CD8-positive, alpha-beta memory T cell (primary cell): ENCODE measurements at regions not wholly inside any gene's neighbourhood (a gene's known extent, or its start where the extent isn't known, plus 50 kb on each side); places are given as distances from the start of the nearest gene placed in this dataset.

ENCODE experiments used
- CTCF ChIA-PET: fragments of 350-600 bp; sonication (Branson Sonifier 250); formaldehyde crosslinking; loops from one replicate; lab custom pipeline; 2021; ENCODE audit warnings: antibody characterized with exemption; lab: Charles Lee
- POLR2A ChIA-PET: fragments of 350-600 bp; sonication (Branson Sonifier 250); formaldehyde crosslinking; loops from one replicate; lab custom pipeline; 2021; ENCODE audit warnings: antibody characterized with exemption; lab: Charles Lee
- DNase-seq, 5 donors: peaks; one replicate each; pipeline versions ENCODE4 v3.0.0 to v3.0.0-alpha.2; 2020 to 2022; ENCODE audit warnings: mixed read lengths in 1 of 5
- H3K27ac ChIP-seq: one replicate; pipeline ENCODE4 v1.7.0; 2013; ENCODE audit warnings: low read depth, mild to moderate bottlenecking, low read length, moderate library complexity
- H3K27me3 ChIP-seq: 2 replicates; pipeline ENCODE4 v1.7.0; 2013; ENCODE audit warnings: low read length, mild to moderate bottlenecking; ENCODE audit not compliant: insufficient read depth, poor library complexity, severe bottlenecking
- H3K36me3 ChIP-seq: 2 replicates; pipeline ENCODE4 v1.7.0; 2013; ENCODE audit warnings: mild to moderate bottlenecking, low read length, moderate library complexity; ENCODE audit not compliant: insufficient read depth
- H3K4me1 ChIP-seq: 2 replicates; pipeline ENCODE4 v1.7.0; 2013; ENCODE audit warnings: mild to moderate bottlenecking, low read length, moderate library complexity; ENCODE audit not compliant: insufficient read depth
- H3K4me3 ChIP-seq: 2 replicates; pipeline ENCODE4 v1.7.0; 2013; ENCODE audit warnings: mild to moderate bottlenecking, low read length
- H3K9me3 ChIP-seq: 2 replicates; pipeline ENCODE4 v1.7.0; 2013; ENCODE audit warnings: mild to moderate bottlenecking, low read length
- H3K27ac Mint-ChIP-seq, 8 donors: one replicate each; pipeline ENCODE4 v1.8.0; 2020 to 2021; ENCODE audit warnings: mixed read lengths in 8 of 8, mild to moderate bottlenecking in 6 of 8, inconsistent platforms in 3 of 8, moderate library complexity in 3 of 8
- H3K27me3 Mint-ChIP-seq, 2 donors: one replicate each; pipeline ENCODE4 v1.8.0; 2020 to 2021; ENCODE audit warnings: mixed read lengths in 2 of 2, mild to moderate bottlenecking in 1 of 2, moderate library complexity in 1 of 2
- H3K36me3 Mint-ChIP-seq, 3 donors: one replicate each; pipeline ENCODE4 v1.8.0; 2020 to 2021; ENCODE audit warnings: mixed read lengths in 3 of 3, inconsistent platforms in 1 of 3, mild to moderate bottlenecking in 1 of 3
- H3K4me1 Mint-ChIP-seq, 3 donors: one replicate each; pipeline ENCODE4 v1.8.0; 2020 to 2021; ENCODE audit warnings: mixed read lengths in 3 of 3, inconsistent platforms in 1 of 3, mild to moderate bottlenecking in 1 of 3
- H3K4me3 Mint-ChIP-seq, 7 donors: one replicate each; pipeline ENCODE4 v1.8.0; 2020 to 2021; ENCODE audit warnings: mixed read lengths in 7 of 7, mild to moderate bottlenecking in 6 of 7, moderate library complexity in 4 of 7, inconsistent platforms in 2 of 7
- H3K9me3 Mint-ChIP-seq, 5 donors: one replicate each; pipeline ENCODE4 v1.8.0; 2020 to 2022; ENCODE audit warnings: mixed read lengths in 5 of 5, mild to moderate bottlenecking in 3 of 5, moderate library complexity in 2 of 5, inconsistent platforms in 1 of 5

DNA sequence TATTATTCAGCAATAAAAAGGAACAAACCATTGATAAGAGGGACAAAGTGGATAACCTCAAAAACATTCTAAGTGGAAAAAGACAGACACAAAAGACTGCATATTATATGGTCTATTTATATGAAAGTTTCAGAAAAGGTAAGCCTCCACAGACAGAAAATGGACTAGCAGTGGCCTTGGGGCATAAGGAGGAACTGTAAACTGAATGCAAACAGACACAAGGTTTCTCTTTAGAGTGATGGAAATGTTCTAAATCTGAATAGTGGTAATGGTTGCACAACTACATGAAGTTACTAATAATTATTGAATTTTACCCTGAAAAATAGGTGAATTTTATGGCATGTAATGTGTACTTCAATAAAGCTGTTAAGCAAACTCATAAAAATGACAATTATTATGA is 286.3 kb upstream of the PAPPA start:
- Mint-ChIP-seq H3K4me1 (no peaks in the 10 kb centered on the region), H3K9me3 (peaks cover 0 to 10% (median 2%) of the 10 kb centered on the region in 5 donors), H3K36me3 (no peaks in the 10 kb centered on the region), H3K27me3 (no peaks in the 10 kb centered on the region), H3K4me3 (no peak overlapping the region), H3K27ac (no peak overlapping the region)
- CTCF ChIA-PET, result no interaction called here
- POLR2A ChIA-PET, result no interaction called here
- H3K27me3 ChIP-seq, result no peaks in the 10 kb centered on the region
- no peak for DNase-seq
- no peak overlapping the region for H3K27ac ChIP-seq
- no peaks in the 10 kb centered on the region for H3K36me3 ChIP-seq
- no peaks in the 10 kb centered on the region for H3K4me1 ChIP-seq
- no peaks in the 10 kb centered on the region for H3K9me3 ChIP-seq
- H3K4me3 ChIP-seq, result no peak overlapping the region

GRCh38 chr9:115877852-115878438 is 275.6 kb upstream of the PAPPA start:
- Histone ChIP-seq H3K4me3 (no peak overlapping the region), H3K4me1 (no peaks in the 10 kb centered on the region), H3K27ac (no peak overlapping the region), H3K27me3 (no peaks in the 10 kb centered on the region), H3K9me3 (no peaks in the 10 kb centered on the region), H3K36me3 (no peaks in the 10 kb centered on the region)
- H3K27ac Mint-ChIP-seq, result no peak overlapping the region
- ChIA-PET CTCF (no interaction called here), POLR2A (no interaction called here)
- peaks cover 0 to 18% (median 5%) of the 10 kb centered on the region in 5 donors for H3K9me3 Mint-ChIP-seq
- no peak overlapping the region for H3K4me3 Mint-ChIP-seq
- H3K27me3 Mint-ChIP-seq, result no peaks in the 10 kb centered on the region
- no peaks in the 10 kb centered on the region for H3K4me1 Mint-ChIP-seq
- H3K36me3 Mint-ChIP-seq, result no peaks in the 10 kb centered on the region
- no peak for DNase-seq

- no peaks in the 10 kb centered on the region for H3K9me3 ChIP-seq
- Mint-ChIP-seq H3K4me3 (no peak overlapping the region), H3K9me3 (peaks cover 0 to 13% (median 5%) of the 10 kb centered on the region in 5 donors), H3K4me1 (no peaks in the 10 kb centered on the region), H3K27me3 (no peaks in the 10 kb centered on the region), H3K27ac (no peak overlapping the region), H3K36me3 (no peaks in the 10 kb centered on the region)
- POLR2A ChIA-PET, result no interaction called here
- no peak for DNase-seq
- H3K4me3 ChIP-seq, result no peak overlapping the region
- no peaks in the 10 kb centered on the region for H3K4me1 ChIP-seq
- H3K36me3 ChIP-seq, result no peaks in the 10 kb centered on the region
- H3K27me3 ChIP-seq, result no peaks in the 10 kb centered on the region
- CTCF ChIA-PET, result no interaction called here
- H3K27ac ChIP-seq, result no peak overlapping the region
These were observed 274.1 kb upstream of the PAPPA start for GRCh38 chr9:115879451-115879850.

DNA sequence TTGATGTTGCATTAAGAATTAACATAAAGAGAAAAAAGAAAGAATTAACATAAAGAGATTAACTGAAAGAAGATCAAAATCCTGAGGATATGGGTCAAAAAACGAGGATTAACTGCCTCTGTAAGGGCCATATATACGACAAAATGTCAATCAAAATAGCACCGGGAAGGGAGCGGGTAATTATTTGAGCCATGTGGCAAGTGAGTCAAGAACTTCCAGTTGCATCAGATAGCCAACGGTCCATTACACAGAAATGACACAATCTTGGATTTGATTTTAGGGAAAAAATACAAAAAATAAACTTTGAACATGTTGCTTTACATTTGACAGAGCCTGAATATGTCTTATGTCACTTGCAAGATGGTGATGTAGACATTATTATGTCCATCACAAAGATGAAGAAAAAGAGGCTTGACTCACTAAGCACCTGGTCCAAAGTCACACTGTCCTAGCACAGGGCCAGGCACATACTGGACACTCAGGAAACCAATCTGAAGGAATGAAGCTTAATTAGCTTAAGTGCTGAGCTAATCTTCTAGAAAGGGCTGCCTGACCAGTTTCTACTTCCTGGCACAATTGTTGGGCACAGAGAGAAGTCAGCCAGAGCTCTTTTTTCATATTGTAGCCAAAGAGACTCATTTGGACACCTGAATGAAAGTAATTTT is 273.2 kb upstream of the PAPPA start:
- DNase-seq, result no peak
- Histone ChIP-seq H3K27me3 (no peaks in the 10 kb centered on the region), H3K4me1 (no peaks in the 10 kb centered on the region), H3K27ac (no peak overlapping the region), H3K4me3 (no peak overlapping the region), H3K36me3 (no peaks in the 10 kb centered on the region), H3K9me3 (no peaks in the 10 kb centered on the region)
- Mint-ChIP-seq H3K4me1 (no peaks in the 10 kb centered on the region), H3K4me3 (no peak overlapping the region), H3K9me3 (peaks cover 0 to 10% (median 5%) of the 10 kb centered on the region in 5 donors), H3K27ac (no peak overlapping the region), H3K27me3 (no peaks in the 10 kb centered on the region), H3K36me3 (no peaks in the 10 kb centered on the region)
- POLR2A ChIA-PET, result no interaction called here
- CTCF ChIA-PET, result no interaction called here

- H3K27ac Mint-ChIP-seq, result no peak overlapping the region
- H3K4me3 Mint-ChIP-seq, result no peak overlapping the region
- H3K36me3 Mint-ChIP-seq, result no peaks in the 10 kb centered on the region
- no peak for DNase-seq
- H3K27me3 Mint-ChIP-seq, result no peaks in the 10 kb centered on the region
- H3K4me1 ChIP-seq, result no peaks in the 10 kb centered on the region
- POLR2A ChIA-PET, result no interaction called here
- H3K27me3 ChIP-seq, result no peaks in the 10 kb centered on the region
- no peaks in the 10 kb centered on the region for H3K9me3 ChIP-seq
- H3K4me3 ChIP-seq, result no peak overlapping the region
- no peak overlapping the region for H3K27ac ChIP-seq
- H3K36me3 ChIP-seq, result no peaks in the 10 kb centered on the region
- CTCF ChIA-PET, result no interaction called here
- H3K4me1 Mint-ChIP-seq, result no peaks in the 10 kb centered on the region
- H3K9me3 Mint-ChIP-seq, result peaks cover 0 to 5% (median 0%) of the 10 kb centered on the region in 5 donors
These were observed 270.7 kb upstream of the PAPPA start for GRCh38 chr9:115882911-115883310.

DNA sequence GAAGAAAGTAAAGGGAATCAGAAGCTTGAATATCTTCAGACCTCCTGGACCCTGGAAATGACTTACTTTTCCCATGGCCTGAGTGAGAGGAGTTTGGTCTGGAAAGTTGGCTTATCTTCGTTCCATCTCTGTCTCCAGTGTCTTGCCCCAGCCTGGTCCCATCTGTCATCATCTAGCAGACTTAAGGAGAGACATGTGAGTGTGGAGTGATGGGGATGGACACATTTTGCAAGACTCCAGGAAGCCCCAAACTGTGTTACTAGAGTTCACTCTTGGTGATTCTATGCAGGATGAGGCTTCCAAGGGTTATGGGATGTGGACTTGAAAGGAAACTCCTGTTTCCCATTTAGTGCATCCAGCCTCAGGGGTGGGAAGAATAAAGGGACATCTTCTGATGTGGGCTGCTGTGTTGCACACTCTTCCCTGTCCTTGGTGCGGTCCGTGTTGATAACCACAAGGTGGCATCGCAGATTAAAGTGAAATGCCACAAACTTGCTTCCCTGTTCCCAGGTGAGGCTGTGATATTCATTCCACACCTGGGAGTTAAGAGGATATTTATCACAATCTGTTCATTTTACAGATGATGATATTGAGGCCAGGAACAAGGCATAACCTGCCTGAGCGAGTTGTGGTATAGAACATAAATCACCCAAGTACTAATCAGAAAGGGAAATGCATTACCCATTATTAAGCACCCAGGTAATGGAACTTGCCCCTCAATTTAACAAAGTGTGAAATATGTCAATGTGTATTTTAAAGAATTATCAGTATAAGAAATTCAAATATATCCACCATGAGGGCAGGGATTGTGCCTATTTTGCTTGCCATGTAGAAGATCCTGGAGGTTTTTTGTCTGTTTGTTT is 269.9 kb upstream of the PAPPA start:
- DNase-seq, result no peak
- Mint-ChIP-seq H3K4me1 (no peaks in the 10 kb centered on the region), H3K36me3 (no peaks in the 10 kb centered on the region), H3K27ac (no peak overlapping the region), H3K4me3 (no peak overlapping the region), H3K9me3 (peaks cover 0 to 2% (median 0%) of the 10 kb centered on the region in 5 donors), H3K27me3 (no peaks in the 10 kb centered on the region)
- no peaks in the 10 kb centered on the region for H3K36me3 ChIP-seq
- H3K4me1 ChIP-seq, result no peaks in the 10 kb centered on the region
- H3K4me3 ChIP-seq, result no peak overlapping the region
- CTCF ChIA-PET, result no interaction called here
- no peak overlapping the region for H3K27ac ChIP-seq
- no peaks in the 10 kb centered on the region for H3K9me3 ChIP-seq
- POLR2A ChIA-PET, result no interaction called here
- no peaks in the 10 kb centered on the region for H3K27me3 ChIP-seq

DNA sequence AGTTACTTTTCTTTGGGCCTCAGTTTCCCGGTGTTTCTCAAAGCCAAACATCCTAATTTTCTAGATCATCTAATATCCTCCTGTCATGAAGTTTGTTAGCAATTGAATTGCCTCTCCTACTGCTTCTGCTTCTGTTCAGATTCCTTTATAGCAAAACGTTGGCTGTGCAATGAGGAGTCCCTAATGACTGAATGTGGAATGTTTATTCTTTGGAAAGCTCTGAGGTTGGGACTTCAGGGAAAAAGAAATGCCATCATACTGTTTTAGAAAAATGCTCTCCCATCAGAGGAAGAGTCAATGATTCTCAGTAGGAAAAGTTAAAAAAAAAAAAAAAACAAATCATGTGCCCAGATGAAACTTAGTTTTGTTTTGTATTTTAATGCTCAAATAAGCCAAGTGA is 268.7 kb upstream of the PAPPA start:
- no peak for DNase-seq
- Histone ChIP-seq H3K27ac (no peak overlapping the region), H3K4me1 (no peaks in the 10 kb centered on the region), H3K27me3 (no peaks in the 10 kb centered on the region), H3K36me3 (no peaks in the 10 kb centered on the region), H3K4me3 (no peak overlapping the region), H3K9me3 (no peaks in the 10 kb centered on the region)
- ChIA-PET CTCF (no interaction called here), POLR2A (no interaction called here)
- Mint-ChIP-seq H3K27ac (no peak overlapping the region), H3K9me3 (peaks cover 0 to 3% (median 0%) of the 10 kb centered on the region in 5 donors), H3K27me3 (peaks cover 0 to 1% of the 10 kb centered on the region in 2 donors), H3K4me3 (no peak overlapping the region), H3K4me1 (no peaks in the 10 kb centered on the region), H3K36me3 (no peaks in the 10 kb centered on the region)

DNA sequence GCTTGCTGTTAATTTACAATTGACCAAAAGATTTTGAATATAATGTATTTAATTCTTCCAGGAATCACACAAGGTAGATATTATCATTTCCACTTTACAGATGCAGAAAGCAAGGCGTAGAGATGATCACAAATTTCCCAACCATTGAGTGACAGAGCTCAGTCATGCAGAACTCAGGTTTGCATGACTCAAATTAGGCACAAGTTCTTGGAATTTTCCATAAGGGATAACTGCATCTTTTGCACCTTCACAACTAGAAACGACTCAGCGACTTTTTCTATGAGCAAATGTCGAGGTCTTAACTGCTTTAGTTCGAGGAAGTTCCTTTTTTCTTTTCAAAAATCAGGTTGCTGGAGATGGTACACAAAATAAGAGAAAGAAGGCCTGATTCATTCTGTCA is 265.5 kb upstream of the PAPPA start:
- no peak overlapping the region for H3K27ac ChIP-seq
- no peaks in the 10 kb centered on the region for H3K4me1 ChIP-seq
- H3K9me3 ChIP-seq, result no peaks in the 10 kb centered on the region
- Mint-ChIP-seq H3K27me3 (peaks cover 0 to 1% of the 10 kb centered on the region in 2 donors), H3K27ac (no peak overlapping the region), H3K4me3 (no peak overlapping the region), H3K9me3 (peaks cover 0 to 5% (median 0%) of the 10 kb centered on the region in 5 donors), H3K4me1 (no peaks in the 10 kb centered on the region), H3K36me3 (no peaks in the 10 kb centered on the region)
- H3K27me3 ChIP-seq, result no peaks in the 10 kb centered on the region
- CTCF ChIA-PET, result no interaction called here
- H3K4me3 ChIP-seq, result no peak overlapping the region
- no peak for DNase-seq
- POLR2A ChIA-PET, result no interaction called here
- H3K36me3 ChIP-seq, result no peaks in the 10 kb centered on the region
